Ascending aorta (tissue), 2 donors: ENCODE measurements at regions not wholly inside any gene's neighbourhood (a gene's known extent, or its start where the extent isn't known, plus 50 kb on each side); places are given as distances from the start of the nearest gene placed in this dataset.
"Not testable (repeated sequence)": the region's sequence is repeated elsewhere in the genome, so short reads cannot be mapped to it uniquely, and the experiment has no call there.

Source experiments
- DNase-seq, 2 donors: peaks; one replicate each; pipeline ENCODE4 v3.0.0-alpha.2; 2019; ENCODE audit warnings: low spot score in 2 of 2
- H3K27ac ChIP-seq, 2 donors: fragments of 200-600 bp; sonication (generic); one replicate each; pipeline ENCODE4 v1.5.1; 2016 to 2017; ENCODE audit warnings: mild to moderate bottlenecking in 1 of 2
- H3K27me3 ChIP-seq: fragments of 200-600 bp; sonication (generic); one replicate; pipeline ENCODE4 v1.5.1; 2017
- H3K36me3 ChIP-seq, 2 donors: fragments of 200-600 bp; sonication (generic); one replicate each; pipeline ENCODE4 v1.5.1; 2016
- H3K4me1 ChIP-seq, 2 donors: fragments of 200-600 bp; sonication (generic); one replicate each; pipeline ENCODE4 v1.5.1; 2016 to 2017; ENCODE audit warnings: mild to moderate bottlenecking in 1 of 2
- H3K4me3 ChIP-seq, 2 donors: fragments of 200-600 bp; sonication (generic); one replicate each; pipeline ENCODE4 v1.5.1; 2016 to 2017; ENCODE audit warnings: mild to moderate bottlenecking in 1 of 2
- H3K9me3 ChIP-seq, 2 donors: fragments of 200-600 bp; sonication (generic); one replicate each; pipeline ENCODE4 v1.5.1; 2016
- intact Hi-C: fragments of 100-400 bp; cut with DNase I; formaldehyde crosslinking; loops from one replicate; pipeline ENCODE4 v1.15.1; 2023
- TF ChIP-seq, protein P1 (sequence below), 3 experiments: fragments of 200-600 bp in 2 of 3; fragments of 450-650 bp in 1 of 3; sonication (generic) in 2 of 3; IDR thresholded peaks; one replicate each; pipeline ENCODE4 v1.5.1; 2016 to 2019; ENCODE audit warnings: antibody characterized with exemption in 3 of 3, mild to moderate bottlenecking in 1 of 3, moderate library complexity in 1 of 3

DNA sequence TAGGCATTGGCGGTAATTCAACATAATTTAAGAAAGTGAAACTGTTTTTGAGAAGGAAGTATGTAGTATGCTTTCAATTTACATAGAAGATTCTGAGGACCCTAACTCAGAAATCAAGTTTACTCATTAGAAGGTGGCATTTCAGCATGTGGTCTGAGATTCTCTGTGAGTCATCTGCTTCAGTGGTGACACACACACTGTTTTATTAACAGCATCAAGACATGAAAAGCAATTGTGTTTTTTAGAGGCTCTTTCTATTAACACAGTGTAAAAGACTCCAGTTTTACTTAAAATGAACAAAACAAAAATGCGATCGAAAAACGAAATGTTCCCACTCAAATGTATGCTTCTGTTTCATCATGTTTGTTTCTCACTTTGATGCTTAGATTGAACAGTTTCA, 802.1 kb upstream of the SLITRK6 start:
- intact Hi-C loops: no loop called here
- TF ChIP-seq, protein P1, sequence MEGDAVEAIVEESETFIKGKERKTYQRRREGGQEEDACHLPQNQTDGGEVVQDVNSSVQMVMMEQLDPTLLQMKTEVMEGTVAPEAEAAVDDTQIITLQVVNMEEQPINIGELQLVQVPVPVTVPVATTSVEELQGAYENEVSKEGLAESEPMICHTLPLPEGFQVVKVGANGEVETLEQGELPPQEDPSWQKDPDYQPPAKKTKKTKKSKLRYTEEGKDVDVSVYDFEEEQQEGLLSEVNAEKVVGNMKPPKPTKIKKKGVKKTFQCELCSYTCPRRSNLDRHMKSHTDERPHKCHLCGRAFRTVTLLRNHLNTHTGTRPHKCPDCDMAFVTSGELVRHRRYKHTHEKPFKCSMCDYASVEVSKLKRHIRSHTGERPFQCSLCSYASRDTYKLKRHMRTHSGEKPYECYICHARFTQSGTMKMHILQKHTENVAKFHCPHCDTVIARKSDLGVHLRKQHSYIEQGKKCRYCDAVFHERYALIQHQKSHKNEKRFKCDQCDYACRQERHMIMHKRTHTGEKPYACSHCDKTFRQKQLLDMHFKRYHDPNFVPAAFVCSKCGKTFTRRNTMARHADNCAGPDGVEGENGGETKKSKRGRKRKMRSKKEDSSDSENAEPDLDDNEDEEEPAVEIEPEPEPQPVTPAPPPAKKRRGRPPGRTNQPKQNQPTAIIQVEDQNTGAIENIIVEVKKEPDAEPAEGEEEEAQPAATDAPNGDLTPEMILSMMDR (IDR thresholded peaks at IDR 0.05): no peak

DNA sequence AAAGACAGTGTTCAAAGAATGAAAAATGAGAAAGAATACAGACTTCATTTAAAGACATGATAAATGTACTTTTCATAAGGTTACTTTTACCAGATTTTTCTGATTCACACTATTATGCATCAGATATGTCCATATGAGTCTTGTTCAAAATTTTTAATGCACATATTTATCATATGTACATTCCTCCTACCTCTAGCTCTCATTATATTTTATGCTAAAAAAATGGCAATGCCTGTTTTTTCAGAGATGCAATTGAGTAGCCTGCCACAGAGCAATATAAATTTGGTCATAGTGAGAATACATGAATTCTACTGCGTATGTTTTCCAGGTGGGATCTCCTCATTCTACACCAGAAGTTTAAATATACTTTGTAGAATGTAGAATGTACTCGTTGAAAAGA, 807.0 kb upstream of the SLITRK6 start:
- intact Hi-C loops: no loop called here

More for the DNA sequence above, 802.1 kb upstream of the SLITRK6 start:
- no peak overlapping the region for H3K27ac ChIP-seq
- no peaks in the 10 kb centered on the region for H3K27me3 ChIP-seq
- no peaks in the 10 kb centered on the region for H3K4me1 ChIP-seq
- no peaks in the 10 kb centered on the region for H3K36me3 ChIP-seq
- H3K9me3 ChIP-seq: no peaks in the 10 kb centered on the region
- no peak overlapping the region for H3K4me3 ChIP-seq
- no peak for DNase-seq

DNA sequence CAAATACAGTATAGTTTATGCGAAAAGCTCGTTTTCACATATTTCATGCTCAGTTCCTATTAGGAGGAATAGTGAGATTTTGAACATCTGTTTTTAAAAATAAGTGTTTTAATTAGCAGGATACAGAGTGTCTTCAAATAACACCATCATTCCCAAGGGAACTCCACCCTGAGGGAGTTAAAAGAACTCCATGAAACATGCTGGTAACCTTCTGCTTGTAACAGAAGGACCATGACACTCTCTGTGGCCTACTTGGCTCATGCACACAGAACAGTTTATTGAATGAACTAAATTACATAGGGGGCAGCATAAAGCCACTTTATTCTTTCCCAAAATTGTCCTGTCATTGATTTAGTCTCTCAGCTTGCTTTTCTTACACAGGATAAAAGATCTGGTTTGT, 809.5 kb upstream of the SLITRK6 start:
- no peak for DNase-seq
- TF ChIP-seq, protein P1 (IDR thresholded peaks at IDR 0.05): no peak
- Histone ChIP-seq H3K36me3 (no peaks in the 10 kb centered on the region), H3K4me3 (no peak overlapping the region), H3K9me3 (no peaks in the 10 kb centered on the region), H3K27ac (no peak overlapping the region), H3K4me1 (no peaks in the 10 kb centered on the region), H3K27me3 (no peaks in the 10 kb centered on the region)
- intact Hi-C loops: no loop called here

More for the DNA sequence above, 807.0 kb upstream of the SLITRK6 start:
- TF ChIP-seq, protein P1 (IDR thresholded peaks at IDR 0.05): no peak
- Histone ChIP-seq H3K27me3 (no peaks in the 10 kb centered on the region), H3K9me3 (no peaks in the 10 kb centered on the region), H3K36me3 (no peaks in the 10 kb centered on the region), H3K27ac (no peak overlapping the region), H3K4me3 (no peak overlapping the region), H3K4me1 (no peaks in the 10 kb centered on the region)
- DNase-seq: no peak

DNA sequence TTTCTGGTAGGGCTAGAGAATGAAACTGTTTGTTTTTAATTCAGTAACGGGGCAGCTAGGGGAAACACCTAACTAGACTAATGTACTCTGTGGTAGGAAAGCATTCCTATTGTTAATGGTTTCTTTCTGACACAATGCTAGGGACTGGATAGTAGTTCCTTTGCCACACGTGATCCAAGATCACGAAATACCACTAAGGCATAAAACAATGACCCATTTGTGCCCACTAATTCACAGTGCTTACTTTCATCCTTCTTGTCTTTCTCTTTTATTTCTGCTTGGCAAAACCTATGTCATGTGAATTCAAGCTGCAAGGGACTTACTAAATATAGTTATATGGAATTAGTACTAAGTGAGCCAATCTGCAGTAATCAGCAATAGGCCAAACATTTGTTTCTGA, 834.1 kb upstream of the SLITRK6 start:
- DNase-seq: no peak
- H3K4me1 ChIP-seq: no peaks in the 10 kb centered on the region
- TF ChIP-seq, protein P1 (IDR thresholded peaks at IDR 0.05): no peak
- H3K36me3 ChIP-seq: no peaks in the 10 kb centered on the region
- H3K9me3 ChIP-seq: no peaks in the 10 kb centered on the region
- H3K4me3 ChIP-seq: no peak overlapping the region
- no peak overlapping the region for H3K27ac ChIP-seq
- H3K27me3 ChIP-seq: no peaks in the 10 kb centered on the region
- intact Hi-C loops: no loop called here

DNA sequence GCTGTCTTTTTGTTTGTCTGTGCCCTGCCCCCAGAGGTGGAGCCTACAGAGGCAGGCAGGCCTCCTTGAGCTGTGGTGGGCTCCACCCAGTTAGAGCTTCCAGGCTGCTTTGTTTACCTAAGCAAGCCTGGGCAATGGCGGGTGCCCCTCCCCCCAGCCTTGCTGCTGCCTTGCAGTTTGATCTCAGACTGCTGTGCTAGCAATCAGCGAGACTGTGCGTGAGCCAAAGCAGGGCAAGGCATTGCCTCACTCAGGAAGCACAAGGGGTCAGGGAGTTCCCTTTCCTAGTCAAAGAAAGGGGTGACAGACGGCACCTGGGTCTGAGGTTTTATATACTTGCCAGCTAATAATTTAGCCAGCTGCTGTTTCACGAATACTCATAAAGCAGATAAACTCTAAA, 852.0 kb upstream of the SLITRK6 start:
- H3K36me3 ChIP-seq, H3K9me3 ChIP-seq, H3K27ac ChIP-seq, DNase-seq, H3K4me1 ChIP-seq, H3K4me3 ChIP-seq, H3K27me3 ChIP-seq, intact Hi-C loops: not testable (repeated sequence)

DNA sequence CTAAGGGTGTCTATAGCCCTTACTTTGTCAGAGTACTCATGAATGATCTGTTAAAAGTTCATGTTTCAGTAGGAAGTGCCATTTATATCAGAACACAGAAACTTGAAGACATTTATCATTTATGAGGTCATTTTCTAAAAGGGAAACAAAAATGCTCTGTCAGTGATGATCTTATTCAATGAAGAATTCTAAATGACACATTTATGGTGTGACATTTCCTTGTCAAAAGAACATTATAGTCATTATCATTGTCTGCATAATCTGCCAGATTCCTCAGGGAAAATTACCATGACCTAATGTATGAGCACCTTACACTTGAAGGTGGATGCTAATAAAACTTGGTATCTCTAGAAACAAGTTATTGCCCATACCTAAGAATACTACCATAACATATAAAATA, 853.8 kb upstream of the SLITRK6 start:
- TF ChIP-seq, protein P1 (IDR thresholded peaks at IDR 0.05): no peak
- H3K36me3 ChIP-seq: no peaks in the 10 kb centered on the region
- no peaks in the 10 kb centered on the region for H3K4me1 ChIP-seq
- H3K27me3 ChIP-seq: no peaks in the 10 kb centered on the region
- intact Hi-C loops: no loop called here
- no peak for DNase-seq
- no peak overlapping the region for H3K27ac ChIP-seq
- no peaks in the 10 kb centered on the region for H3K9me3 ChIP-seq
- H3K4me3 ChIP-seq: no peak overlapping the region
